ENCODE measurements at regions not wholly inside any gene's neighbourhood (a gene's known extent, or its start where the extent isn't known, plus 50 kb on each side); places are given as distances from the start of the nearest gene placed in this dataset.

GRCh38 chr5:118606940-118607339 is 381.4 kb downstream of the DTWD2 start:
- no peak for TF ChIP-seq ESRRA (IDR thresholded peaks at IDR 0.05; ENCODE audit: borderline replicate concordance, low read length)
- no peak for TF ChIP-seq GATA3 (IDR thresholded peaks at IDR 0.05; ENCODE audit: borderline replicate concordance)
- no peak for TF ChIP-seq CTCF (IDR thresholded peaks at IDR 0.05)
- TF ChIP-seq BHLHE40 (IDR thresholded peaks at IDR 0.05; ENCODE audit: low read depth, low read length), result no peak
- TF ChIP-seq PBX3 (IDR thresholded peaks at IDR 0.05), result no peak
- no peak for TF ChIP-seq POLR2A (IDR thresholded peaks at IDR 0.05; ENCODE audit: low read length)
- TF ChIP-seq USF2 (IDR thresholded peaks at IDR 0.05), result no peak
- no peak for TF ChIP-seq MAX (IDR thresholded peaks at IDR 0.05)
- TF ChIP-seq HOXA7 (CRISPR knock-in tag; IDR thresholded peaks at IDR 0.05), result no peak
- no peak for TF ChIP-seq ZFP36 (IDR thresholded peaks at IDR 0.05; ENCODE audit: borderline replicate concordance, partially characterized antibody)
- TF ChIP-seq POLR2AphosphoS2 (conservative IDR thresholded peaks at IDR 0.05; ENCODE audit: low read length), result no peak
- TF ChIP-seq, protein P1, sequence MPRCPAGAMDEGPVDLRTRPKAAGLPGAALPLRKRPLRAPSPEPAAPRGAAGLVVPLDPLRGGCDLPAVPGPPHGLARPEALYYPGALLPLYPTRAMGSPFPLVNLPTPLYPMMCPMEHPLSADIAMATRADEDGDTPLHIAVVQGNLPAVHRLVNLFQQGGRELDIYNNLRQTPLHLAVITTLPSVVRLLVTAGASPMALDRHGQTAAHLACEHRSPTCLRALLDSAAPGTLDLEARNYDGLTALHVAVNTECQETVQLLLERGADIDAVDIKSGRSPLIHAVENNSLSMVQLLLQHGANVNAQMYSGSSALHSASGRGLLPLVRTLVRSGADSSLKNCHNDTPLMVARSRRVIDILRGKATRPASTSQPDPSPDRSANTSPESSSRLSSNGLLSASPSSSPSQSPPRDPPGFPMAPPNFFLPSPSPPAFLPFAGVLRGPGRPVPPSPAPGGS (IDR thresholded peaks at IDR 0.05), result no peak
- no peak for TF ChIP-seq EP300 (IDR thresholded peaks at IDR 0.05)
